Cardiac septum (tissue), 1 donor: ENCODE measurements at regions not wholly inside any gene's neighbourhood (a gene's known extent, or its start where the extent isn't known, plus 50 kb on each side); places are given as distances from the start of the nearest gene placed in this dataset.

ENCODE experiments used
- DNase-seq: peaks from one replicate; pipeline ENCODE4 v3.0.0-alpha.2; 2020; ENCODE audit warnings: low spot score
- intact Hi-C: fragments of 100-400 bp; cut with DNase I; formaldehyde crosslinking; loops from one replicate; pipeline ENCODE4 v1.14.0; 2022
- donor health status: DM: no; HTN: no; CAD: no.

- intact Hi-C loops = no loop called here
- no peak for DNase-seq
Measured at GRCh38 chr20:60437418-60437817, 479.2 kb downstream of the CDH26 start.

GRCh38 chr20:60446267-60447111 is 488.3 kb downstream of the CDH26 start:
- DNase-seq = no peak
- intact Hi-C loops = no loop called here

- intact Hi-C loops = no loop called here
- no peak for DNase-seq
Measured at GRCh38 chr20:60447703-60448102, 489.5 kb downstream of the CDH26 start.

- DNase-seq = no peak
- intact Hi-C loops = no loop called here
Measured at GRCh38 chr20:60453388-60454246, 495.4 kb downstream of the CDH26 start.

- no peak for DNase-seq
- intact Hi-C loops = no loop called here
Measured at GRCh38 chr20:60454491-60454890, 496.3 kb downstream of the CDH26 start.

GRCh38 chr20:60455272-60455671 is 497.0 kb downstream of the CDH26 start:
- intact Hi-C loops = no loop called here
- no peak for DNase-seq

- intact Hi-C loops = no loop called here
Measured at GRCh38 chr20:60459212-60459611, 501.0 kb downstream of the CDH26 start.

GRCh38 chr20:60461993-60462392 is 503.8 kb downstream of the CDH26 start:
- intact Hi-C loops = no loop called here
- DNase-seq = no peak

More at GRCh38 chr20:60459212-60459611, 501.0 kb downstream of the CDH26 start:
- DNase-seq = no peak

GRCh38 chr20:60463798-60464197 is 505.6 kb downstream of the CDH26 start:
- DNase-seq = no peak
- intact Hi-C loops = no loop called here

GRCh38 chr20:60465439-60465838 is 507.2 kb downstream of the CDH26 start:
- intact Hi-C loops = no loop called here

GRCh38 chr20:60465993-60466686 is 507.9 kb downstream of the CDH26 start:
- no peak for DNase-seq
- intact Hi-C loops = no loop called here

More at GRCh38 chr20:60465439-60465838, 507.2 kb downstream of the CDH26 start:
- DNase-seq = no peak

- intact Hi-C loops = no loop called here
Measured at GRCh38 chr20:60466687-60467022, 508.4 kb downstream of the CDH26 start.

GRCh38 chr20:60467078-60467477 is 508.9 kb downstream of the CDH26 start:
- intact Hi-C loops = no loop called here
- DNase-seq = no peak

More at GRCh38 chr20:60466687-60467022, 508.4 kb downstream of the CDH26 start:
- DNase-seq = no peak

GRCh38 chr20:60467771-60468170 is 509.5 kb downstream of the CDH26 start:
- intact Hi-C loops = no loop called here
- no peak for DNase-seq

GRCh38 chr20:60469829-60470228 is 511.6 kb downstream of the CDH26 start:
- DNase-seq = no peak
- intact Hi-C loops = no loop called here

- intact Hi-C loops = no loop called here
- no peak for DNase-seq
Measured at GRCh38 chr20:60470366-60470765, 512.1 kb downstream of the CDH26 start.

- intact Hi-C loops = no loop called here
- DNase-seq = no peak
Measured at GRCh38 chr20:60473211-60473610, 515.0 kb downstream of the CDH26 start.

- intact Hi-C loops = no loop called here
- no peak for DNase-seq
Measured at GRCh38 chr20:60474385-60474910, 516.2 kb downstream of the CDH26 start.

GRCh38 chr20:60476045-60476444 is 517.8 kb downstream of the CDH26 start:
- intact Hi-C loops = no loop called here
- no peak for DNase-seq

- intact Hi-C loops = no loop called here
- DNase-seq = no peak
Measured at GRCh38 chr20:60477958-60478357, 519.7 kb downstream of the CDH26 start.
